GM12872 (cell line): ENCODE measurements at regions not wholly inside any gene's neighbourhood (a gene's known extent, or its start where the extent isn't known, plus 50 kb on each side); places are given as distances from the start of the nearest gene placed in this dataset.

Experiments used
- TF ChIP-seq, protein P1 (sequence below): IDR thresholded peaks from 3 replicates; pipeline ENCODE4 v1.5.1; 2011; ENCODE audit warnings: low read depth, mild to moderate bottlenecking, low read length, moderate library complexity; ENCODE audit not compliant: insufficient read depth

DNA sequence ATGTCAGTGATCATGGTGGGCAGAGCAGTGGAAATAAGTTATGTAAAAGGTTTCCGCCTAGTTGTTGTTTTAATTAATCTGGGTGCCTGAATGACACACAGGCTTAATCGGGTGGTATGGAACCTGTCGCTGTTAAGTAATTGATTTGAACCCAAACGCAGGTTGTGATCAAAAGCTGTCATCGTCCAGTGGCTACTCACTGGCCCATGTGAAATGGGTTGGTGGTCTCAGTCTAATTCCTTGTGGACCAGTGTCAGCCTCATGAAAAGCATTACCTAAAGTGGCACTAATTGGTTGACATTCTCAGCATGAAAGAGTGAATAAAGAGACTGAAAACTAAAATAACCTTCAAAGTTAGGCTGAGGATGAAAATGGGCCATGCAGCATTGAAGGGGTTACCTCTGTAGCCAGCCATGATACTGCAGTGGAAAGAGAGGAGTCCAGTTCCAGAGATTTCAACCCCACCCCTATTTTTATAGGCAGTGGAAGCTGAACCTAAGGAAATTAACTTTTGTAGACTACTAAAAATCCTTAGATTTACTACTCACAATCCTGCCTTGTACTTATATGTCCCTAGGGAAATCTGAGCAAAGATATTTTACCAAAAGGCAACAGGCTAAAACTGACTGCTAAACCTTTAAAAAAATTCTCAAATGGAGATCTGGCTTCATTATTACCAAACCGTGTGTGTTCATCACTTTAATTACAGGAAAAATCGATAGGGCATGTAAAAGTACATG is 251.7 kb upstream of the TENM3 start:
- TF ChIP-seq, protein P1, sequence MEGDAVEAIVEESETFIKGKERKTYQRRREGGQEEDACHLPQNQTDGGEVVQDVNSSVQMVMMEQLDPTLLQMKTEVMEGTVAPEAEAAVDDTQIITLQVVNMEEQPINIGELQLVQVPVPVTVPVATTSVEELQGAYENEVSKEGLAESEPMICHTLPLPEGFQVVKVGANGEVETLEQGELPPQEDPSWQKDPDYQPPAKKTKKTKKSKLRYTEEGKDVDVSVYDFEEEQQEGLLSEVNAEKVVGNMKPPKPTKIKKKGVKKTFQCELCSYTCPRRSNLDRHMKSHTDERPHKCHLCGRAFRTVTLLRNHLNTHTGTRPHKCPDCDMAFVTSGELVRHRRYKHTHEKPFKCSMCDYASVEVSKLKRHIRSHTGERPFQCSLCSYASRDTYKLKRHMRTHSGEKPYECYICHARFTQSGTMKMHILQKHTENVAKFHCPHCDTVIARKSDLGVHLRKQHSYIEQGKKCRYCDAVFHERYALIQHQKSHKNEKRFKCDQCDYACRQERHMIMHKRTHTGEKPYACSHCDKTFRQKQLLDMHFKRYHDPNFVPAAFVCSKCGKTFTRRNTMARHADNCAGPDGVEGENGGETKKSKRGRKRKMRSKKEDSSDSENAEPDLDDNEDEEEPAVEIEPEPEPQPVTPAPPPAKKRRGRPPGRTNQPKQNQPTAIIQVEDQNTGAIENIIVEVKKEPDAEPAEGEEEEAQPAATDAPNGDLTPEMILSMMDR = no peak

DNA sequence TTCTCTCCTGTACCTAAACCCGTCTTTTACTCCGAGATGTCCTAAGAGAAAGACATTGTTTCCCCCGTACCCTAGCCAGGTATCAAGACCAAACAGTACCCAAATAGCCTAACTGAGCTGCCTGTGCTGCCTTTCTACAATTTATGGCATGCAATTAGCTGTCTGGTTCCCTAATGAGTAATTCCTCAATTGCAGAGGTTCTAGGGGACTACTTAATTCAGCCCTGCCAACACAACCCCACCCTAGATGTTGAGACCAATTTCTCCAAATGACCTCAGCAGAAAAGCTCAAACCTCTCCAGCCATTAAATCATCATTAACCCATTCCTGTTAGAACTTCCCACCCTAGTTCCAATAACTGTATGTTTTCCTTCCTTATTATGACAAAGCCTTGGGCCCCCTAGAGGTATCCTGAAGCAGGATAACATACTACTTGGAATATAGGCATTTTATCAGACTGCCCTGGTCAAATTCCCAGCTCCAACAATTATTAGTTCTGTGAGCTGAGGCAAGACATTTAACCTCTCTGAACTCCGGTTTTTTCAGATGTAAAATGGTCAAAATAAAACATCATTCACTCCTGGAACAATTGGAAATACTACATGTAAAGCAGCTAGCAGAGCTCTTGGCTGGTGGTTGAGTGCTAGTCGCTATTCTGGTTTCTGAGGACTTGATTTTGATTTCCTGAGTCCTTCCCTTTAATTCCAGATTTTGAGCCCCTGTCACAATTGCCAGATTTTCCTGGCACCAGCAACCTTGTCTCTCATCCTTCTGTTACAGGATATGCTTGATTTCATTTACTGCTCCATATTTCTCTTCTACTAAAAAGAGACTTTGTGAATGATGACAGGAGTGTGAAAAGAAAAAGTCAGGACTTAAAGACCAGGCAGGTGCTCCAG is 244.6 kb upstream of the TENM3 start:
- TF ChIP-seq, protein P1 = no peak

DNA sequence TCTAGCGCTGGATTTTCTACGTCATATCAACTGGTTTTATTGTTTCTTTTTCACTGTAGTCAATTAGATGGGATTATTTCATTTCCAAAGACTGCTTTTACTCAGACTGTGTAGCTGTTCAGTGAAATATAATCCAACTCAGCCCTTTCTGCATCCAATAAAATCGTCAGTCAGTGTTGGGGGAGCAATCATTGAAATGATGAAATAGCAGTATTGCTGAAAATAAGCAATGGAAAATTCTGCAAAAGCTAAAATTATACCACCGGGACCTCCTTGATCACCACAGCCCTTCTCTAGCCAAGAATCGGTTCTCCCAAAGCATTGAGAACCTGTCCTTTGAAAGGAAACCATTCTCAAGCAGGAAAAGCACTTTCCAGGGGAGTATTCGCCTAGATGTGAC is 243.1 kb upstream of the TENM3 start:
- TF ChIP-seq, protein P1 = no peak

DNA sequence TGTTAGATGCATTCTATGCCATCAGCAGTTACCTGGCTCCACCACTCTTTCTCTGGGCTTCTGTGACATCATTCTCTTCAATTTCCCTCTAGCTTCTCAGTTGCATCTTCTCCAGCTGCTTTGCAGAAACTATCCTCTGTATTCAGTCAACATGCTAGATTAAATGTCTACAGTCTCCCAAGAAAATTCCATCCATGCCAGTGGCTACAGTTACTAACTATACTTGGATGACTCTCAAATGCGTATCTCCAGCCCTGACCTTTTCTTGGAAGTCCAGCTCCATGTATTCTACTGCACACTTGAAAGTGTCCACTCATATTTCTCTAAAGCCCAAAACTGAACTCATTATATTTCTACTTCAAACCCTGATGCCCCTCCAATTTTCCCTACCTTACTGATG is 232.3 kb upstream of the TENM3 start:
- TF ChIP-seq, protein P1 = no peak

DNA sequence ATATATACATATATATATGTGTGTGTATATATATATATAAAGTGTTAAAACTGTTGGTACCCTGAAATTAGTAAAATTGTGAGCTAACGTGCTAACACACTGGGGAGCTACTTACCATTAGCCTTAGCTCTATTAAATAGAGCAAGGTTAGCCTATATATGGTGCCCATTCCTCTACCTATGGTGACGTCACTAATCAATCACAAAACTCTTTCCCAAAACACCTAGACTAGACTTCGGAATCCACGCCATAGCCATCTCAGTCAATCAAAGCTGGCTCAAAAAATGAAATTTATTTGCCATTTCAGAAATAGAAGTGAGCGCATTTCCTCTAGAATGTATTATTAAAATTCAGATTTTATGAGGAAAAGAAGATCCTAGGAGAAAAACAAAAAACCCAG is 229.0 kb upstream of the TENM3 start:
- TF ChIP-seq, protein P1 = no peak

DNA sequence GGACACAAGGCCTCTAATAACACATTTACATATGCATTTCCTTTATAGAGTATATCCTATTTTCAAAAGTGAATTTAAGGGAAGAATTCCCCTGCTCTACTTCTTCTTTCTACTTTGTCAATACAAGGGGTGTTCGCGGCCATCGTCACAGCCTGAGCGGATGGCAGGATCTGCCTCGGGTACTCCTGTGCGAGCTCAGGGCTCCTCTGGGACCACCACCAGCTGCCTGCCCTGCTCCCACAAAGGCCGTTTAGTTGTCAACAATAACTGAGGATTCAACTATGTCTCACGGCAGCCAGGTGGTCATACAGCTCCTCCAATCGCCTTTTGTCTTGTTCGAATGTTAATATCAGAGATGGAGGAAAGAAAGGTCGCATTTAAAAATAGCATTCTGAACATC is 228.2 kb upstream of the TENM3 start:
- TF ChIP-seq, protein P1 = no peak

DNA sequence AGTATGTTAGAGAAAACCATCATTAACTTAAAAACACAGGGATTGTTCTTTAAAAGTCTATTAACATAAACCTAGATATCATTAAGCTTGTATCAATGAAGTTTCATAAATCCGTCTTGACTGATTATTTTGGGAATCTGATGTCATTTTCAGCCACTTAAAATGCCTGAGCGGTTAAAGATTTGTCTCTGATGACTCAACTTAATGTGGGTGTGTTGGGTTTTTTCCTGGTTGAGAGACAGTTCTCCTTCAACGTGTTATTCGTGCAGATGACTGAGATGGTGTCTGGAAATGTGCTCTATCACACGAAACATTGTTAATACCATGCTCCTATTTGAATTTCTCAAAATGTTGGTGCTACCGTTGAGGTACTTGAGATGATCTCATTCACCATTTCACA is 227.3 kb upstream of the TENM3 start:
- TF ChIP-seq, protein P1 = no peak
